ENCODE measurements at regions not wholly inside any gene's neighbourhood (a gene's known extent, or its start where the extent isn't known, plus 50 kb on each side); places are given as distances from the start of the nearest gene placed in this dataset.

DNA sequence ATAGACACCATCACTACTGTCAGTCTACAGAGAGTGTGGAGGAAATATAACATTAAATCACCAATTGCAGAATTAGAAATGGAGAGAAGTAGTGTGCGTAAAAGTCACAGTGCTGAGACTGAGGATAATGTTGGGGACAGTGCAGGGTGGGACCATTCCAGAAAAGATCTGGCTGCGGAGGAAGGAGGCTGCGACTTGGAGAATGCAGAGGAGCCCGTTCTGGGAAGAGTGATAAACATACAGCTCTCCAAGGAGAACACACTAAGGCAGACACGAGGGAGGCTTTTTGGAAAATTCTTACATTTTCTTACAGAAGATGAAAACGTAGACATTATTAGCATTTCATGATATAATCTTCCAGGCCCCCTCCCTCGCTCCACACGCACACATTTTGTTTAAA lies 337.8 kb downstream of the IRS2 start:
- no peak for TF ChIP-seq CTCF (IDR thresholded peaks at IDR 0.05; ENCODE audit: borderline replicate concordance, extremely low read depth, low read length, poor library complexity, severe bottlenecking)
- no peak for TF ChIP-seq EZH2 (IDR thresholded peaks at IDR 0.05; ENCODE audit: borderline replicate concordance, low read depth, low read length, severe bottlenecking)

All from DND-41 (cell line).